Right lobe of liver (tissue), 6 donors: ENCODE measurements at regions not wholly inside any gene's neighbourhood (a gene's known extent, or its start where the extent isn't known, plus 50 kb on each side); places are given as distances from the start of the nearest gene placed in this dataset.

Source experiments
- ATAC-seq, 4 donors: fragments of 200-7000 bp; cut with Tn5 transposase; one replicate each; pipeline ENCODE4 v1.9.1; 2020; ENCODE audit warnings: mild to moderate bottlenecking in 4 of 4, moderate library complexity in 4 of 4
- DNase-seq, 3 donors: peaks; one replicate each; pipeline ENCODE4 v3.0.0-alpha.2; 2020
- H3K27ac ChIP-seq, 3 donors: fragments of 200-600 bp; one replicate each; pipeline ENCODE4 v1.8.0; 2022
- H3K27me3 ChIP-seq, 2 donors: fragments of 200-600 bp; one replicate each; pipeline ENCODE4 v1.8.0; 2022
- H3K36me3 ChIP-seq, 4 donors: fragments of 200-600 bp; sonication (generic) in 1 of 4; one replicate each; pipeline versions ENCODE4 v1.5.1 to v1.8.0; 2017 to 2022; ENCODE audit warnings: control low read depth in 1 of 4
- H3K4me1 ChIP-seq, 4 donors: fragments of 200-600 bp; sonication (generic) in 1 of 4; one replicate each; pipeline versions ENCODE4 v1.5.1 to v1.8.0; 2017 to 2022; ENCODE audit warnings: control low read depth in 1 of 4
- H3K4me3 ChIP-seq, 3 donors: fragments of 200-600 bp; one replicate each; pipeline ENCODE4 v1.8.0; 2022
- H3K9me3 ChIP-seq, 4 donors: fragments of 200-600 bp; sonication (generic) in 1 of 4; one replicate each; pipeline versions ENCODE4 v1.5.1 to v1.8.0; 2017 to 2022; ENCODE audit warnings: control low read depth in 1 of 4
- CTCF ChIP-seq, 4 donors: fragments of 200-600 bp in 3 of 4; fragments of 450-650 bp in 1 of 4; IDR thresholded peaks; one replicate each; pipeline versions ENCODE4 v1.5.1 to v1.8.0; 2016 to 2022; ENCODE audit warnings: antibody characterized with exemption in 4 of 4, mild to moderate bottlenecking in 2 of 4
- POLR2A ChIP-seq: fragments of 450-650 bp; IDR thresholded peaks from one replicate; pipeline ENCODE4 v1.6.1; 2017; ENCODE audit warnings: antibody characterized with exemption, mild to moderate bottlenecking
- WGBS: methylation state at CpG from one replicate; pipeline ENCODE4 v1.1.6; 2018; ENCODE audit warnings: low coverage, low lambda C conversion rate; ENCODE audit not compliant: insufficient coverage; ENCODE audit errors: missing lambda C conversion rate; 5-methylcytosine and 5-hydroxymethylcytosine counted together
- intact Hi-C, 2 donors: fragments of 100-400 bp; cut with DNase I; formaldehyde crosslinking; loops; one replicate each; pipeline versions ENCODE4 v1.11.2 to v1.14.1; 2022
- donor health status: DM: no; HTN: yes; CAD: no.
- donor health status: DM: no; HTN: no; CAD: no.
- donor health status: DM: no; HTN: no; CAD: no.
- donor health status: DM: no; HTN: yes; CAD: no.
- donor health status: DM: no; HTN: yes; CAD: no.

- ATAC-seq: no peak
- Histone ChIP-seq H3K9me3 (no peaks in the 10 kb centered on the region), H3K36me3 (no peaks in the 10 kb centered on the region), H3K4me1 (no peaks in the 10 kb centered on the region), H3K27me3 (no peaks in the 10 kb centered on the region), H3K4me3 (no peak overlapping the region), H3K27ac (no peak overlapping the region)
- 43% methylated on average over 2 of the region's 2 CpGs for WGBS
- no peak for DNase-seq
- intact Hi-C loops: no loop called here
- TF ChIP-seq CTCF (IDR thresholded peaks at IDR 0.05) (no peak), POLR2A (no peak)
Observed at GRCh38 chr16:86665319-86665675, 86.9 kb downstream of the FOXL1 start.

GRCh38 chr16:86665929-86666328, 87.6 kb downstream of the FOXL1 start:
- no peaks in the 10 kb centered on the region for H3K4me1 ChIP-seq
- no peaks in the 10 kb centered on the region for H3K27me3 ChIP-seq
- no peak for DNase-seq
- WGBS: 71% methylated on average over 3 of the region's 3 CpGs
- no peak overlapping the region for H3K27ac ChIP-seq
- no peaks in the 10 kb centered on the region for H3K36me3 ChIP-seq
- H3K4me3 ChIP-seq: no peak overlapping the region
- intact Hi-C loops: no loop called here
- TF ChIP-seq CTCF (IDR thresholded peaks at IDR 0.05): no peak
- no peak for TF ChIP-seq POLR2A
- ATAC-seq: no peak
- H3K9me3 ChIP-seq: no peaks in the 10 kb centered on the region

GRCh38 chr16:86667035-86667434, 88.7 kb downstream of the FOXL1 start:
- DNase-seq: no peak
- no peak for TF ChIP-seq POLR2A
- no peak for TF ChIP-seq CTCF (IDR thresholded peaks at IDR 0.05)
- Histone ChIP-seq H3K27me3 (no peaks in the 10 kb centered on the region), H3K4me3 (no peak overlapping the region), H3K9me3 (no peaks in the 10 kb centered on the region), H3K27ac (no peak overlapping the region), H3K4me1 (no peaks in the 10 kb centered on the region), H3K36me3 (no peaks in the 10 kb centered on the region)
- 19% methylated on average over 3 of the region's 3 CpGs for WGBS
- intact Hi-C loops: no loop called here
- ATAC-seq: no peak

GRCh38 chr16:86668136-86668910, 90.0 kb downstream of the FOXL1 start:
- Histone ChIP-seq H3K4me3 (no peak overlapping the region), H3K27ac (no peak overlapping the region), H3K27me3 (no peaks in the 10 kb centered on the region), H3K4me1 (no peaks in the 10 kb centered on the region), H3K36me3 (no peaks in the 10 kb centered on the region), H3K9me3 (no peaks in the 10 kb centered on the region)
- ATAC-seq: no peak
- no peak for DNase-seq
- TF ChIP-seq CTCF (IDR thresholded peaks at IDR 0.05): no peak
- TF ChIP-seq POLR2A: no peak
- WGBS: 57% methylated on average over 5 of the region's 8 CpGs
- intact Hi-C loops: no loop called here
